ENCODE measurements at regions not wholly inside any gene's neighbourhood (a gene's known extent, or its start where the extent isn't known, plus 50 kb on each side); places are given as distances from the start of the nearest gene placed in this dataset.

DNA sequence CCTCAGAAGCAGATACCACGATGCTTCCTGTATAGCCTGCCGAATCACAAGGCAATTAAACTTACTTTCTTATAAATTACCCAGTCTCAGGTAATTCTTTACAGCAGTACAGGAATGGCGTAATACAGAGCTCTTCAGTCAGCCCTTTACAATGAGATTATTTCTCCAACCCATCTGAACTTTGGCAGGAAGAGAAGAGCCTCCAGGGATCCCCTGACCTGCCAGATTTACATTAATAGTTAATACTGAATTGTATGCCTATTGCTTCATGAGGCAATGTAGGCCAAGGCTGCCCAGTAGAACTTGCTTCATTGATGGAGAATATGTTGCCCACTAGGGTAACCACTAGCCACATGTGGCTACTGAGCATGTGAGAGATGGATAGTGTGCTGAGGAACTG, 608.7 kb downstream of the SH2D4B start (continued):
- TF ChIP-seq TAF15 (IDR thresholded peaks at IDR 0.05; ENCODE audit: low read depth, low read length, poor library complexity, severe bottlenecking) (no peak), ZFY (CRISPR knock-in tag; IDR thresholded peaks at IDR 0.05) (no peak), ZBTB42 (CRISPR knock-in tag; IDR thresholded peaks at IDR 0.05) (no peak), KAT2B (IDR thresholded peaks at IDR 0.05; ENCODE audit: borderline replicate concordance, low read depth, low read length) (no peak), GTF3A (CRISPR knock-in tag; conservative IDR thresholded peaks at IDR 0.05) (no peak), SNRNP70 (IDR thresholded peaks at IDR 0.05; ENCODE audit: low read depth, low read length) (no peak), TBL1XR1 (IDR thresholded peaks at IDR 0.05; ENCODE audit: borderline replicate concordance, low read length, partially characterized antibody) (no peak)
- TF ChIP-seq, protein P1, sequence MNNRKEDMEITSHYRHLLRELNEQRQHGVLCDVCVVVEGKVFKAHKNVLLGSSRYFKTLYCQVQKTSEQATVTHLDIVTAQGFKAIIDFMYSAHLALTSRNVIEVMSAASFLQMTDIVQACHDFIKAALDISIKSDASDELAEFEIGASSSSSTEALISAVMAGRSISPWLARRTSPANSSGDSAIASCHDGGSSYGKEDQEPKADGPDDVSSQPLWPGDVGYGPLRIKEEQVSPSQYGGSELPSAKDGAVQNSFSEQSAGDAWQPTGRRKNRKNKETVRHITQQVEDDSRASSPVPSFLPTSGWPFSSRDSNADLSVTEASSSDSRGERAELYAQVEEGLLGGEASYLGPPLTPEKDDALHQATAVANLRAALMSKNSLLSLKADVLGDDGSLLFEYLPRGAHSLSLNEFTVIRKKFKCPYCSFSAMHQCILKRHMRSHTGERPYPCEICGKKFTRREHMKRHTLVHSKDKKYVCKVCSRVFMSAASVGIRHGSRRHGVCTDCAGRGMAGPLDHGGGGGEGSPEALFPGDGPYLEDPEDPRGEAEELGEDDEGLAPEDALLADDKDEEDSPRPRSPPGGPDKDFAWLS (CRISPR knock-in tag; IDR thresholded peaks at IDR 0.05; ENCODE audit: borderline replicate concordance), result no peak
- TF ChIP-seq, protein P2, sequence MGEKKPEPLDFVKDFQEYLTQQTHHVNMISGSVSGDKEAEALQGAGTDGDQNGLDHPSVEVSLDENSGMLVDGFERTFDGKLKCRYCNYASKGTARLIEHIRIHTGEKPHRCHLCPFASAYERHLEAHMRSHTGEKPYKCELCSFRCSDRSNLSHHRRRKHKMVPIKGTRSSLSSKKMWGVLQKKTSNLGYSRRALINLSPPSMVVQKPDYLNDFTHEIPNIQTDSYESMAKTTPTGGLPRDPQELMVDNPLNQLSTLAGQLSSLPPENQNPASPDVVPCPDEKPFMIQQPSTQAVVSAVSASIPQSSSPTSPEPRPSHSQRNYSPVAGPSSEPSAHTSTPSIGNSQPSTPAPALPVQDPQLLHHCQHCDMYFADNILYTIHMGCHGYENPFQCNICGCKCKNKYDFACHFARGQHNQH (CRISPR knock-in tag; IDR thresholded peaks at IDR 0.05), result no peak
- TF ChIP-seq, protein P3, sequence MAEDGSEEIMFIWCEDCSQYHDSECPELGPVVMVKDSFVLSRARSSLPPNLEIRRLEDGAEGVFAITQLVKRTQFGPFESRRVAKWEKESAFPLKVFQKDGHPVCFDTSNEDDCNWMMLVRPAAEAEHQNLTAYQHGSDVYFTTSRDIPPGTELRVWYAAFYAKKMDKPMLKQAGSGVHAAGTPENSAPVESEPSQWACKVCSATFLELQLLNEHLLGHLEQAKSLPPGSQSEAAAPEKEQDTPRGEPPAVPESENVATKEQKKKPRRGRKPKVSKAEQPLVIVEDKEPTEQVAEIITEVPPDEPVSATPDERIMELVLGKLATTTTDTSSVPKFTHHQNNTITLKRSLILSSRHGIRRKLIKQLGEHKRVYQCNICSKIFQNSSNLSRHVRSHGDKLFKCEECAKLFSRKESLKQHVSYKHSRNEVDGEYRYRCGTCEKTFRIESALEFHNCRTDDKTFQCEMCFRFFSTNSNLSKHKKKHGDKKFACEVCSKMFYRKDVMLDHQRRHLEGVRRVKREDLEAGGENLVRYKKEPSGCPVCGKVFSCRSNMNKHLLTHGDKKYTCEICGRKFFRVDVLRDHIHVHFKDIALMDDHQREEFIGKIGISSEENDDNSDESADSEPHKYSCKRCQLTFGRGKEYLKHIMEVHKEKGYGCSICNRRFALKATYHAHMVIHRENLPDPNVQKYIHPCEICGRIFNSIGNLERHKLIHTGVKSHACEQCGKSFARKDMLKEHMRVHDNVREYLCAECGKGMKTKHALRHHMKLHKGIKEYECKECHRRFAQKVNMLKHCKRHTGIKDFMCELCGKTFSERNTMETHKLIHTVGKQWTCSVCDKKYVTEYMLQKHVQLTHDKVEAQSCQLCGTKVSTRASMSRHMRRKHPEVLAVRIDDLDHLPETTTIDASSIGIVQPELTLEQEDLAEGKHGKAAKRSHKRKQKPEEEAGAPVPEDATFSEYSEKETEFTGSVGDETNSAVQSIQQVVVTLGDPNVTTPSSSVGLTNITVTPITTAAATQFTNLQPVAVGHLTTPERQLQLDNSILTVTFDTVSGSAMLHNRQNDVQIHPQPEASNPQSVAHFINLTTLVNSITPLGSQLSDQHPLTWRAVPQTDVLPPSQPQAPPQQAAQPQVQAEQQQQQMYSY (CRISPR knock-in tag; IDR thresholded peaks at IDR 0.05), result no peak
- TF ChIP-seq, protein P4, sequence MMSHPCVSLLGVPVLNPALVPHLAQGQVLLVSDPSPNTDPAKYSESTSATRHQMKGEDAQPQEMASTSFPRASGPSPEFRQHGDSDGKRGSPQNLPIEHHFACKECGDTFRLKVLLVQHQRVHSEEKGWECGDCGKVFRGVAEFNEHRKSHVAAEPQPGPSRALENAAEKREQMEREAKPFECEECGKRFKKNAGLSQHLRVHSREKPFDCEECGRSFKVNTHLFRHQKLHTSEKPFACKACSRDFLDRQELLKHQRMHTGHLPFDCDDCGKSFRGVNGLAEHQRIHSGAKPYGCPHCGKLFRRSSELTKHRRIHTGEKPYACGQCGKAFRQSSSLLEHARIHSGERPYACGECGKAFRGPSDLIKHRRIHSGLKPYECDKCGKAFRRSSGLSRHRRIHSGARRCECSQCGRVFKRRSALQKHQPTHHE (CRISPR knock-in tag; IDR thresholded peaks at IDR 0.05; ENCODE audit: borderline replicate concordance), result no peak

All from HepG2 (cell line).